ENCODE measurements at regions not wholly inside any gene's neighbourhood (a gene's known extent, or its start where the extent isn't known, plus 50 kb on each side); places are given as distances from the start of the nearest gene placed in this dataset.

- no peak for TF ChIP-seq TAF1 (IDR thresholded peaks at IDR 0.05; ENCODE audit: low read depth, low read length)
- no peak for TF ChIP-seq POLR2A (IDR thresholded peaks at IDR 0.05; ENCODE audit: low read depth, low read length)
- TF ChIP-seq POLR2AphosphoS5 (IDR thresholded peaks at IDR 0.05; ENCODE audit: low read depth, low read length): no peak
Observed at GRCh38 chr2:128559533-128560515, 241.2 kb upstream of the HS6ST1 start.
